ENCODE measurements at regions not wholly inside any gene's neighbourhood (a gene's known extent, or its start where the extent isn't known, plus 50 kb on each side); places are given as distances from the start of the nearest gene placed in this dataset.

GRCh38 chr14:26947265-26947664 is 349.4 kb upstream of the NOVA1 start:
- Histone ChIP-seq H3K27me3 (no peaks in the 10 kb centered on the region), H3K4me1 (no peaks in the 10 kb centered on the region), H3K36me3 (no peaks in the 10 kb centered on the region), H3K9me3 (no peaks in the 10 kb centered on the region), H3K4me3 (no peak overlapping the region), H3K27ac (no peak overlapping the region)
- intact Hi-C loops (cut with DNase I) = no loop called here
- ATAC-seq = no peak
- DNase-seq = no peak
- TF ChIP-seq CTCF (IDR thresholded peaks at IDR 0.05) = no peak

GRCh38 chr14:26959437-26959836 is 361.6 kb upstream of the NOVA1 start:
- DNase-seq = no peak
- no peak for TF ChIP-seq CTCF (IDR thresholded peaks at IDR 0.05)
- Histone ChIP-seq H3K9me3 (no peaks in the 10 kb centered on the region), H3K4me3 (no peak overlapping the region), H3K27me3 (no peaks in the 10 kb centered on the region), H3K36me3 (no peaks in the 10 kb centered on the region), H3K4me1 (no peaks in the 10 kb centered on the region), H3K27ac (no peak overlapping the region)
- intact Hi-C loops (cut with DNase I) = no loop called here
- no peak for ATAC-seq

DNA sequence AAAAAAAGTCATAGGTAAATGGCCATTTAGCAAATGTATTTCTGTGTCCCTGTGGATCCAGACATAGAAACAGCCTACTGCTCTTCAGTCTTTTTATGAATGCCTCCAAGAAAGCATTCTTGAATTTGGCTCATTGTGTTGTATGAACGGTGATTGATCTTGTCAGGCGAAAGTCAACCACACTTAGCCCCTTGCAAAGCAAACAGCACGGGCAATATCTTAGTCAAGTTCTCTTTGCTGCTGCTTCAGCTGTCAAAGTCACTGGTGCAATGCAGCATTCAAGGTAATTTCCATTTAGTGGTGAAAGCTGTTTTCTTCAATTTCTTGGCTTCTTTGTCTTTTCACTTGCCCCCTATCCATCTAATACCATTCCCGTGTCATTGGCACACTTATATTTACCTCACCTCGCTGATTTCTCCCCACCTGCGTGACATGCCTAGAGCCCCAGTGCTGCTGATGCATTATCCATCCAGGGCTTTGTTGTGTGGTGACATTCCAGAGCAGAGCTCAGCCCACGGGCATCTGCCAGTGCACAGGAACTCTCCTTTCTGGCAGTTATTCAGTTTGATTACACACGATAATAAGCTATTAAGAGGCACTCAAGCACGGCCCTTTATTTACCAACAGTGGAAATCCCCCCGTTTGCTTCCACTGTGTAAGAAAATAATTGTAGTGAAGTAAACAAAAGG is 362.3 kb upstream of the NOVA1 start:
- Histone ChIP-seq H3K27me3 (no peaks in the 10 kb centered on the region), H3K4me3 (no peak overlapping the region), H3K27ac (no peak overlapping the region), H3K4me1 (no peaks in the 10 kb centered on the region), H3K36me3 (no peaks in the 10 kb centered on the region), H3K9me3 (no peaks in the 10 kb centered on the region)
- ATAC-seq (peak; percentile 32), DNase-seq (no peak)
- TF ChIP-seq CTCF (IDR thresholded peaks at IDR 0.05) = no peak
- intact Hi-C loops (cut with DNase I) = no loop called here

DNA sequence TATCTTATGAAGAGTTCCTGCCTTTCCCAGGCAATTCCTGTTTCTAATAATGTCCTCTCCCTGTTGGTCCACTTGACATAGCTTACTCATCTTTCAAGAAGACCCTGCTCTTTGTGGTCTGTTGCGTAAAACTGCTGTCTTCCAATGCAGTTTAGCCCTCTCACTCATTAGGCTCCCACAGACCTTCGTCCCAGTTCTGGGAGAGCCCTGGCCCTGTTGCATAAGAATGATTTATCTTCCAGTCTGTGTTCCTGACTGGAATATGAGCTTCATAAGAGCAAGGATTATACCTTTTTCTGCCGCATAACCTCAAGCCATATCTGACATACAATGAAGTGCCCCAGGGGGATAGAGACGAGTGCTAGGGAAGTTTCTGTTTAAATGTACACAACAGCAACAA is 365.9 kb upstream of the NOVA1 start:
- ATAC-seq = no peak
- DNase-seq = no peak
- Histone ChIP-seq H3K36me3 (no peaks in the 10 kb centered on the region), H3K4me1 (no peaks in the 10 kb centered on the region), H3K27ac (no peak overlapping the region), H3K9me3 (no peaks in the 10 kb centered on the region), H3K4me3 (no peak overlapping the region), H3K27me3 (no peaks in the 10 kb centered on the region)
- no peak for TF ChIP-seq CTCF (IDR thresholded peaks at IDR 0.05)
- intact Hi-C loops (cut with DNase I) = no loop called here

GRCh38 chr14:26965490-26965889 is 367.7 kb upstream of the NOVA1 start:
- no peaks in the 10 kb centered on the region for H3K4me1 ChIP-seq
- ATAC-seq = no peak
- TF ChIP-seq CTCF (IDR thresholded peaks at IDR 0.05) = no peak
- H3K36me3 ChIP-seq = no peaks in the 10 kb centered on the region
- H3K27me3 ChIP-seq = no peaks in the 10 kb centered on the region
- no peak overlapping the region for H3K27ac ChIP-seq
- DNase-seq = no peak
- intact Hi-C loops (cut with DNase I) = no loop called here
- no peak overlapping the region for H3K4me3 ChIP-seq
- no peaks in the 10 kb centered on the region for H3K9me3 ChIP-seq

- no peak for TF ChIP-seq CTCF (IDR thresholded peaks at IDR 0.05)
- Histone ChIP-seq H3K27me3 (no peaks in the 10 kb centered on the region), H3K27ac (no peak overlapping the region), H3K9me3 (no peaks in the 10 kb centered on the region), H3K4me3 (no peak overlapping the region), H3K36me3 (no peaks in the 10 kb centered on the region), H3K4me1 (no peaks in the 10 kb centered on the region)
- intact Hi-C loops (cut with DNase I) = no loop called here
- ATAC-seq = peak; percentile 31
- no peak for DNase-seq
These were observed 369.1 kb upstream of the NOVA1 start for GRCh38 chr14:26966908-26967307.
